ENCODE measurements at regions not wholly inside any gene's neighbourhood (a gene's known extent, or its start where the extent isn't known, plus 50 kb on each side); places are given as distances from the start of the nearest gene placed in this dataset.

DNA sequence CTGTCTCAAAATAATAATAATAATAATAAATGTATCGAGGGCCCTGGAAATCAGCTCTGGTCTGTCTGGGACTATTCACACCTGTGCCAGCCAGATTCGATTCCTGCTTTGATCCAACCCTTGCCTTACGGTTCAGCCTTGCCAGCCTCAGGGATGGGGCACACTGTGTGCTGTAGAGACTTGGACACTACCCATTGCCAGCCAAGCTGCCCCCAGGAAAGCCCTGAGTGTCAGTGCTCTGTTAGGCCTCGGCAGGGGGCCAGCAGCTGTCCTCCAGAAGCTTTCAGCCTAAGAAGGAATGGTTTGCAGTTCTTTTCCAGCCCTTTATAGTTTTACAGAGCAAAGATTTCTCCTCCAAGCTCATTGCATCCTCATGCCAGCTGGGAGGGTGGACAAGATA, 96.2 kb upstream of the RUNX3 start:
- H3K4me3 ChIP-seq, result no peak overlapping the region
- DNase-seq, result no peak
- WGBS, 5 donors, result 88 to 97% (median 90%) methylated on average over 3 to 4 of the region's 4 CpGs
- peaks cover 0 to 7% (median 0%) of the 10 kb centered on the region in 7 donors for H3K27me3 ChIP-seq (replicated peaks in 1 of 7)
- TF ChIP-seq POLR2AphosphoS5 (IDR thresholded peaks at IDR 0.05) (no peak), CTCF (IDR thresholded peaks at IDR 0.05 in 8 of 11, conservative IDR thresholded peaks at IDR 0.05 in 3 of 11) (no peak), POLR2A (IDR thresholded peaks at IDR 0.05) (no peak)
- peak overlapping the region in 2 of 8 donors; percentile 3 to 94 for H3K27ac ChIP-seq
- intact Hi-C loops (cut with DNase I; ENCODE audit: low total_unique reads), result no loop called here
- no peaks in the 10 kb centered on the region for H3K9me3 ChIP-seq
- no peaks in the 10 kb centered on the region for H3K36me3 ChIP-seq
- peaks cover 46 to 100% (median 78%) of the 10 kb centered on the region in 6 donors for H3K4me1 ChIP-seq

DNA sequence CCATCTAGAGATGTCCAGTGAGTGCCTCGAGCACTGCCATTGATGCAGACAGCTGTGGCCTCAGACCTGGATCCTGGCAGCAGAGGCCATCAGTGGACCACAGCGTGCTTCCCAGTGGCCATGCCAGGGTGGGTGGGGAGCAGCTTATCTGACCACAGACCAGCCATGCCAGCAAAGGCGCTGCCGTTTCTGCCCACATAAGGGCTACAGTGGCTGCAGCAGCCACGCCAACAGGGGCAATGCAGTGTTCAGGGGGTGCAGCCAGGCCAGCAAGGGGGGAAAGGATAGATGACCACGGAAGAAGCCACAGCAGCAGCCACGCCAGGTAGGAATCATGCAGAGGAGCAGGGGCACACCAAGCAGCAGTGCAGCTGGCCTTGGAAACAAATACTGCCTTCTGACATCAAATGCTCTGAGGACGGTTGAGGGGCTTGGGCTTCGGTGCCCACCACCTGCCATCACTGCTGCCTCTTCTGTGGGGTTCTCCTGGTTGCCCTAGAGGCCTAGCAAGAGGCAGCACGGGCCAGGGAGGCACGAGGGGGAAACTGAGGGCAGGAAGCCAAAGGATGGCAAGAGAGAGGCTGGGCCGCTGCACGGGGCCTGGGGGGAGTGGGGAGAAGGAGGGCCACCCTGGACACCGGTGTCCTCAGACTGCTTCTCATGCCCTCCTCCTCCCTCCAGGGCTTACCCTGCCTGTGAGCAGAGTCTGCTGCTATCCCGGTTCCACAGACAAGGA, 94.7 kb upstream of the RUNX3 start:
- Histone ChIP-seq H3K36me3 (no peaks in the 10 kb centered on the region), H3K9me3 (no peaks in the 10 kb centered on the region), H3K4me1 (peaks cover 41 to 100% (median 78%) of the 10 kb centered on the region in 6 donors), H3K27me3 (replicated peaks in 1 of 7) (peaks cover 0 to 7% (median 0%) of the 10 kb centered on the region in 7 donors), H3K27ac (peak overlapping the region in 5 of 8 donors; percentile 88 to 94 (median 93)), H3K4me3 (no peak overlapping the region)
- WGBS, 5 donors, result 83 to 91% (median 86%) methylated on average over 14 to 15 of the region's 15 CpGs
- intact Hi-C loops (cut with DNase I; ENCODE audit: low total_unique reads), result no loop called here
- TF ChIP-seq POLR2A (IDR thresholded peaks at IDR 0.05) (no peak), CTCF (IDR thresholded peaks at IDR 0.05 in 8 of 11, conservative IDR thresholded peaks at IDR 0.05 in 3 of 11) (no peak), POLR2AphosphoS5 (IDR thresholded peaks at IDR 0.05) (no peak)
- no peak for DNase-seq

DNA sequence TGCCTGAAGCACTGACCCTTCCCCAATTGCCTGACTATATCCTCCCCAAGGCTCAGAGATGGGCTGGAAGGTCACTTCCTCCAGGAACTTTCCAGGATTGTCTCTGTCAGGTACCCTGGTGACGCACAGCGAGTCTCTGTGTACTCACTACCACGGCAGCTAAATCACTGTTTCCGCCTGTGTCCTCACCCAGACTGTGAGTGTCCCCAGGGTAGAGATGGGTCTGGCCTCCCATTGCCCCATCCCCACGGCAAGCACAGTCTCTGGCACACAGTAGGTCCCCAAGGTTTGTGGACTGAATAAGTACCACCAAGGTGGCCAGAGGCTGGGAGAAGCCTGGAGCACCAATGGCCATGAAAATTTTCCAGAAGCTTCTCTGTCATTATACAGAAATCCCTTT, 93.8 kb upstream of the RUNX3 start:
- no peak for DNase-seq
- Histone ChIP-seq H3K27me3 (replicated peaks in 1 of 7) (peaks cover 0 to 7% (median 0%) of the 10 kb centered on the region in 7 donors), H3K27ac (peak overlapping the region; percentile 87 to 94 (median 90)), H3K36me3 (no peaks in the 10 kb centered on the region), H3K9me3 (no peaks in the 10 kb centered on the region), H3K4me3 (no peak overlapping the region), H3K4me1 (peaks cover 41 to 100% (median 77%) of the 10 kb centered on the region in 6 donors)
- 80 to 96% (median 86%) methylated on average over 5 of the region's 5 CpGs for whole genome bisulfite sequencing, 5 donors
- intact Hi-C loops (cut with DNase I; ENCODE audit: low total_unique reads), result no loop called here
- TF ChIP-seq POLR2AphosphoS5 (IDR thresholded peaks at IDR 0.05) (no peak), POLR2A (IDR thresholded peaks at IDR 0.05) (no peak), CTCF (IDR thresholded peaks at IDR 0.05 in 8 of 11, conservative IDR thresholded peaks at IDR 0.05 in 3 of 11) (no peak)

GRCh38 chr1:25023190-25023578, 93.1 kb upstream of the RUNX3 start:
- DNase-seq, result no peak
- intact Hi-C loops (cut with DNase I; ENCODE audit: low total_unique reads), result no loop called here
- TF ChIP-seq POLR2A (IDR thresholded peaks at IDR 0.05) (no peak), CTCF (IDR thresholded peaks at IDR 0.05 in 8 of 11, conservative IDR thresholded peaks at IDR 0.05 in 3 of 11) (no peak), POLR2AphosphoS5 (IDR thresholded peaks at IDR 0.05) (no peak)
- H3K4me3 ChIP-seq, result peak overlapping the region in 3 of 8 donors; percentile 2 to 50 (median 10)
- peaks cover 0 to 7% (median 0%) of the 10 kb centered on the region in 7 donors for H3K27me3 ChIP-seq (replicated peaks in 1 of 7)
- 67 to 76% (median 71%) methylated on average over 5 to 6 of the region's 6 CpGs for WGBS, 5 donors
- H3K36me3 ChIP-seq, result no peaks in the 10 kb centered on the region
- peak overlapping the region; percentile 87 to 94 (median 90) for H3K27ac ChIP-seq
- H3K9me3 ChIP-seq, result no peaks in the 10 kb centered on the region
- peaks cover 36 to 100% (median 73%) of the 10 kb centered on the region in 6 donors for H3K4me1 ChIP-seq

All from spleen (tissue), 11 donors.